ENCODE measurements at regions not wholly inside any gene's neighbourhood (a gene's known extent, or its start where the extent isn't known, plus 50 kb on each side); places are given as distances from the start of the nearest gene placed in this dataset.

GRCh38 chr12:90020436-90020835 is 311.8 kb upstream of the ATP2B1 start:
- Histone ChIP-seq H3K36me3 (no peaks in the 10 kb centered on the region), H3K27ac (no peak overlapping the region), H3K4me1 (peaks cover 0 to 13% (median 10%) of the 10 kb centered on the region in 4 donors), H3K9me3 (no peaks in the 10 kb centered on the region), H3K27me3 (no peaks in the 10 kb centered on the region), H3K4me3 (no peak overlapping the region)
- intact Hi-C loops (cut with DNase I) = no loop called here
- TF ChIP-seq CTCF (IDR thresholded peaks at IDR 0.05) (no peak), EP300 (IDR thresholded peaks at IDR 0.05) (no peak), POLR2A (IDR thresholded peaks at IDR 0.05) (no peak), POLR2AphosphoS5 (IDR thresholded peaks at IDR 0.05) (no peak)
- 77 to 83% methylated on average over 2 of the region's 2 CpGs for WGBS, 2 donors
- DNase-seq = no peak

GRCh38 chr12:90020014-90020413 is 311.4 kb upstream of the ATP2B1 start:
- H3K27ac ChIP-seq = no peak overlapping the region
- no peaks in the 10 kb centered on the region for H3K27me3 ChIP-seq
- no peaks in the 10 kb centered on the region for H3K9me3 ChIP-seq
- no peak for DNase-seq
- H3K4me1 ChIP-seq = peaks cover 0 to 17% (median 14%) of the 10 kb centered on the region in 4 donors
- no peak overlapping the region for H3K4me3 ChIP-seq
- intact Hi-C loops (cut with DNase I) = no loop called here
- no peak for TF ChIP-seq EP300 (IDR thresholded peaks at IDR 0.05)
- TF ChIP-seq CTCF (IDR thresholded peaks at IDR 0.05) = no peak
- no peak for TF ChIP-seq POLR2A (IDR thresholded peaks at IDR 0.05)
- TF ChIP-seq POLR2AphosphoS5 (IDR thresholded peaks at IDR 0.05) = no peak
- WGBS, 2 donors = 74 to 78% methylated on average over 1 of the region's 1 CpG
- H3K36me3 ChIP-seq = no peaks in the 10 kb centered on the region

GRCh38 chr12:90017316-90017715 is 308.7 kb upstream of the ATP2B1 start:
- Histone ChIP-seq H3K27me3 (no peaks in the 10 kb centered on the region), H3K9me3 (no peaks in the 10 kb centered on the region), H3K4me3 (no peak overlapping the region), H3K27ac (no peak overlapping the region), H3K4me1 (peaks cover 0 to 26% (median 11%) of the 10 kb centered on the region in 4 donors), H3K36me3 (no peaks in the 10 kb centered on the region)
- TF ChIP-seq POLR2A (IDR thresholded peaks at IDR 0.05) = no peak
- no peak for TF ChIP-seq EP300 (IDR thresholded peaks at IDR 0.05)
- TF ChIP-seq POLR2AphosphoS5 (IDR thresholded peaks at IDR 0.05) = no peak
- TF ChIP-seq CTCF (IDR thresholded peaks at IDR 0.05) = no peak
- WGBS, 2 donors = 91 to 93% methylated on average over 2 of the region's 2 CpGs
- no peak for DNase-seq
- intact Hi-C loops (cut with DNase I) = no loop called here

GRCh38 chr12:90015228-90015627 is 306.6 kb upstream of the ATP2B1 start:
- WGBS, 2 donors = 89 to 90% methylated on average over 1 of the region's 1 CpG
- Histone ChIP-seq H3K27me3 (no peaks in the 10 kb centered on the region), H3K27ac (peak overlapping the region in 1 of 4 donors; percentile 41), H3K36me3 (no peaks in the 10 kb centered on the region), H3K4me1 (peaks cover 0 to 26% (median 11%) of the 10 kb centered on the region in 4 donors), H3K4me3 (no peak overlapping the region), H3K9me3 (no peaks in the 10 kb centered on the region)
- TF ChIP-seq POLR2AphosphoS5 (IDR thresholded peaks at IDR 0.05) (no peak), CTCF (IDR thresholded peaks at IDR 0.05) (no peak), POLR2A (IDR thresholded peaks at IDR 0.05) (no peak), EP300 (IDR thresholded peaks at IDR 0.05) (no peak)
- DNase-seq = no peak
- intact Hi-C loops (cut with DNase I) = no loop called here

GRCh38 chr12:90013409-90013808 is 304.8 kb upstream of the ATP2B1 start:
- no peak for DNase-seq
- Histone ChIP-seq H3K27me3 (no peaks in the 10 kb centered on the region), H3K27ac (no peak overlapping the region), H3K4me3 (no peak overlapping the region), H3K9me3 (no peaks in the 10 kb centered on the region), H3K36me3 (no peaks in the 10 kb centered on the region), H3K4me1 (peaks cover 0 to 31% (median 19%) of the 10 kb centered on the region in 4 donors)
- TF ChIP-seq POLR2A (IDR thresholded peaks at IDR 0.05) (no peak), POLR2AphosphoS5 (IDR thresholded peaks at IDR 0.05) (no peak), EP300 (IDR thresholded peaks at IDR 0.05) (no peak), CTCF (IDR thresholded peaks at IDR 0.05) (no peak)
- intact Hi-C loops (cut with DNase I) = no loop called here

Data from sigmoid colon (tissue), 6 donors.